ENCODE measurements at regions not wholly inside any gene's neighbourhood (a gene's known extent, or its start where the extent isn't known, plus 50 kb on each side); places are given as distances from the start of the nearest gene placed in this dataset.

GRCh38 chr13:84303035-84303434, 420.8 kb upstream of the SLITRK1 start:
- no peak for TF ChIP-seq CTCF (IDR thresholded peaks at IDR 0.05)
- no peak for TF ChIP-seq POLR2A (IDR thresholded peaks at IDR 0.05)
